ENCODE measurements at regions not wholly inside any gene's neighbourhood (a gene's known extent, or its start where the extent isn't known, plus 50 kb on each side); places are given as distances from the start of the nearest gene placed in this dataset.

DNA sequence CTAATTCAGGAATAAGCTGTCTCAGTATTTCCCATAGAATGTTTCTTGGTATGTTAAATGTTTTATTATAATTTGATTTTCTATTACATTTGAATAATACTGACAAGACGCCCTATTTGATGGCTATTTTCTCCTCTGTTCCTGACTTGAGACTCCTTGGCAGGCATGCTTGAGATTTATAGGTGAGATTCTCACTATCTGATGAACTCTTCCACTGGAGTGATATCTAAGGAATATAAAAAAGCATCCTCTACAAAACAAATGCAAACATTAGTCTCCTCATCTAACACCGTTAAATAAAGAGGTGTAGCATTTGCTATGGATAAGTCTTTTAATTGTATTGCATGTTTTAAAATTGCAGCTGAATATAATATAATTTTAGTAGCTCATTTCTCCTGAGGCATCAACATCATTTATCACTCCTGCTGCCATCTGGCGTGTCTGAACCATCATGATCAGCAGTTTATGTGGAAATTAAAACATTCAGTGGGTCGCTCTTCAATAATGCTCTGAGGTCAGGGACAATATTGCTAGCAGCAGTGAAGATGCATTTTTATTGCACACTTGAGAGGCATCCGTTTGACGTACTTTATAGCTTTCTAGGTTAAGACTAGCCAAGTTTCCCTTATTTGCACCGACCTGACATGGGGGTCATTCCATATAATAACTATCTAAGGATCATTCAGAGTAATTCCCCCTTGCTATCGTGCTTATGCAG, 210.4 kb upstream of the GALNTL6 start:
- TF ChIP-seq POLR2A (IDR thresholded peaks at IDR 0.05; ENCODE audit: low read length), result no peak
- TF ChIP-seq, protein P1, sequence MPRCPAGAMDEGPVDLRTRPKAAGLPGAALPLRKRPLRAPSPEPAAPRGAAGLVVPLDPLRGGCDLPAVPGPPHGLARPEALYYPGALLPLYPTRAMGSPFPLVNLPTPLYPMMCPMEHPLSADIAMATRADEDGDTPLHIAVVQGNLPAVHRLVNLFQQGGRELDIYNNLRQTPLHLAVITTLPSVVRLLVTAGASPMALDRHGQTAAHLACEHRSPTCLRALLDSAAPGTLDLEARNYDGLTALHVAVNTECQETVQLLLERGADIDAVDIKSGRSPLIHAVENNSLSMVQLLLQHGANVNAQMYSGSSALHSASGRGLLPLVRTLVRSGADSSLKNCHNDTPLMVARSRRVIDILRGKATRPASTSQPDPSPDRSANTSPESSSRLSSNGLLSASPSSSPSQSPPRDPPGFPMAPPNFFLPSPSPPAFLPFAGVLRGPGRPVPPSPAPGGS (IDR thresholded peaks at IDR 0.05), result no peak
- TF ChIP-seq CEBPB (IDR thresholded peaks at IDR 0.05), result no peak
- no peak for TF ChIP-seq FOSL2 (IDR thresholded peaks at IDR 0.05)
- TF ChIP-seq FOSL2 (CRISPR knock-in tag; IDR thresholded peaks at IDR 0.05), result no peak
- TF ChIP-seq, protein P2, sequence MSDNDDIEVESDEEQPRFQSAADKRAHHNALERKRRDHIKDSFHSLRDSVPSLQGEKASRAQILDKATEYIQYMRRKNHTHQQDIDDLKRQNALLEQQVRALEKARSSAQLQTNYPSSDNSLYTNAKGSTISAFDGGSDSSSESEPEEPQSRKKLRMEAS (IDR thresholded peaks at IDR 0.05), result no peak
- TF ChIP-seq, protein P3, sequence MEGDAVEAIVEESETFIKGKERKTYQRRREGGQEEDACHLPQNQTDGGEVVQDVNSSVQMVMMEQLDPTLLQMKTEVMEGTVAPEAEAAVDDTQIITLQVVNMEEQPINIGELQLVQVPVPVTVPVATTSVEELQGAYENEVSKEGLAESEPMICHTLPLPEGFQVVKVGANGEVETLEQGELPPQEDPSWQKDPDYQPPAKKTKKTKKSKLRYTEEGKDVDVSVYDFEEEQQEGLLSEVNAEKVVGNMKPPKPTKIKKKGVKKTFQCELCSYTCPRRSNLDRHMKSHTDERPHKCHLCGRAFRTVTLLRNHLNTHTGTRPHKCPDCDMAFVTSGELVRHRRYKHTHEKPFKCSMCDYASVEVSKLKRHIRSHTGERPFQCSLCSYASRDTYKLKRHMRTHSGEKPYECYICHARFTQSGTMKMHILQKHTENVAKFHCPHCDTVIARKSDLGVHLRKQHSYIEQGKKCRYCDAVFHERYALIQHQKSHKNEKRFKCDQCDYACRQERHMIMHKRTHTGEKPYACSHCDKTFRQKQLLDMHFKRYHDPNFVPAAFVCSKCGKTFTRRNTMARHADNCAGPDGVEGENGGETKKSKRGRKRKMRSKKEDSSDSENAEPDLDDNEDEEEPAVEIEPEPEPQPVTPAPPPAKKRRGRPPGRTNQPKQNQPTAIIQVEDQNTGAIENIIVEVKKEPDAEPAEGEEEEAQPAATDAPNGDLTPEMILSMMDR (IDR thresholded peaks at IDR 0.05), result no peak

All from A549 (cell line).